SKM-1 (cell line): ENCODE measurements at regions not wholly inside any gene's neighbourhood (a gene's known extent, or its start where the extent isn't known, plus 50 kb on each side); places are given as distances from the start of the nearest gene placed in this dataset.

ENCODE experiments used
- DNase-seq: peaks from one replicate; lab custom pipeline; 2025; ENCODE audit not compliant: unreplicated experiment; lab: John Stamatoyannopoulos, UW

- DNase-seq = peak; percentile 32
Measured at GRCh38 chr5:165209101-165209727, 1703.8 kb downstream of the MAT2B start.

DNA sequence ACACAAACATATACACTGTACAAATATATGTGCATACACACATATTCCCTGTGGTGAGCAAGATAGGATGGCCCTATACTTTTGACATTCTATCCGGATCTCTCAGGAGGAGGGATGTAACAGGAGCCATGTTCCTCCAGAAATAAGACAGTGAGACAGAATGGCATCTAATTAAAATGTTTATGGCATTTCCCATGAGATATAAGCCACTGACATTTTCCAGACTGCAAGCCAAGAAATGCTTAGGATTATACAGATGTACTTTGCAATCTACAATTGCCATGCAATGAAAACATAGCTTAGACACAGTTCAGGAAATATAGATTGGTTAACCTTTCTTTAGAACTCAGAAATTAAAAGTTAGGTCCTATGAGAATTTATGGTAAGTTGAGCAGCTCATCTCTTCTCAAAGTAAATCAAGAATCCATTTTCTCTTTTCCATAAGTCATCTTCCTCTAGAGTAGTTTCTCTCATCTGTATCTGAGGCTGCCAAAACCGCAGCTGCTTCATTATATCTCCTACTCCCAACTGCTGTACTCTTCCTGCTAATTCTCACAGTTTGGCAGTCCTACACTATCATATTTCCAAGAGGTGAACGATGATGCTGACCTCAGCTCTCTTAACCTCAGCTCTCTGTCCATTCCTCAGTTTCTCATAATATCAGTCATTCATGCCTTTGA lies 1719.1 kb downstream of the MAT2B start:
- DNase-seq = no peak

GRCh38 chr5:165227515-165227914 lies 1722.1 kb downstream of the MAT2B start:
- no peak for DNase-seq

DNA sequence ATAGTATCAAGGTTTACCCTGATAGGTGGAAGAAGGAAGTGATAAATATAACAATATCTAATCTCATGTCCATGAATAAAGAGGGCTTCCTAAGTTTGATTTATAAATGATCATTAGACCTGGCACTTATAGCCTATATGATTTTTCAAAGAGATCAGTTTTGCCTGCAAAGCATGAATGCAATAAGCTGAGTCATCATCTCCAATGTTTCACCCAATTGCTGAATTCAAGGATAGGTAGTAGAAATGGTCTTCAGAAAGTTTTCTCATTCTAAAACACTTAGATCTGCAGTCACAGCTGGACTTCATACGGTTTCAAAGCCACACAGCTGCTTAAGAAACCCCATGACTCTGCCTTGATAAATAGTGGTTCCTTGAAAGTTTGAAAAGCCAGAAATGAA lies 1722.8 kb downstream of the MAT2B start:
- no peak for DNase-seq

DNA sequence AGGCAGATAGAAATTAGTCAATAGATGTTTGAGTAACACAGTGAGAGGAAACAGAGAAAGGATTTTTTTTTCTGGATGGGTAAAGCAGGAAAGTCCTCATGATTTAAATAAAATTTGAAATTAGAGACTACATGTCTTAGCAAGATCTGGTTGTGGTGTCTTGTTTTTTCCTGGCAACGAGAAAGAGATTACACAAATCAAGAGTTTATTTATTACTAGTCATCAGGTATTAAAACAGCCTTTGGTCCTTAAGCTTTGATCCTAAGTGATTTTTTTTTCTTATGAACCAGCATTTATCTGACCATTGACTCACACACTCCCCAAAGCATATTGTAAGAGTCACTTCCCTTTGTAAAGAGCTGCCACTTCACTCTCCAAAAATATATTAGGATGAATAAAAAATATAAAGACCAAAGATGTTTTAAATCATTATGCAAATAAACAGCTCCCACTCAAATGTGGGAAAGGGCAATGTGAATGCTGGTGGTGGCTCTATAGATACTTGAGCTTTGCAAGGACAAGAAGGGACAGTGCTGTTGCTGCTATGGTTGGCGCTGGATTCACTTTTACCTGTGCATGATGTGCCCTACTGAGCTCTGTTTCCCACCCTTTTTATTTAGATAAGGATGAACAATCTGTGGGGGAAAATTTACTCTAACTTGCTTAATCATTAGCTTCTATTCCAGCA lies 1726.5 kb downstream of the MAT2B start:
- no peak for DNase-seq

DNA sequence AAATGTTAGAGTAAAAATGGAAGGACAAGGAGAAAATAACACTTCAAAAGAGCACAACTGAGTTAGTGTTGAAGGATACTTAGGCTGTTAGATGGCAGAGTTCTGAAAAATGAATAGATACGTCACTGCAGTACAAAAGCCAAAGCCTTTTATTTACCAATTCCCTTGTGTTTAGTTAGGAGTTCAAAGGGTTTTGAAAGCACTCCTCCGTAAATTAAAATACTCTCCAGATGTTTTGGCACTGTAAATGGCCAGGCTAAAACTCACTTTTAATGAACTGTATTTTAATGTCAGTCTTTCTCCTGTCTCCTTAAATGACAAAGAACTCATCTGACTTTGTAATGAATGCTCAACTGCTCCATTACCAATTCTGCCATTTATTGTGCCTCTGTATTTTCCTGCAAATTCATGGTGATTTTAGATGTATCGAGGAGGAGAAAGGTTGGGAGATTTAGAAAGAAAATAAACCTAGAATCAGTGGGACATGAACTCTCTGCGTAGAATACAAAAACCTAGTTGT lies 1727.2 kb downstream of the MAT2B start:
- DNase-seq = no peak

DNA sequence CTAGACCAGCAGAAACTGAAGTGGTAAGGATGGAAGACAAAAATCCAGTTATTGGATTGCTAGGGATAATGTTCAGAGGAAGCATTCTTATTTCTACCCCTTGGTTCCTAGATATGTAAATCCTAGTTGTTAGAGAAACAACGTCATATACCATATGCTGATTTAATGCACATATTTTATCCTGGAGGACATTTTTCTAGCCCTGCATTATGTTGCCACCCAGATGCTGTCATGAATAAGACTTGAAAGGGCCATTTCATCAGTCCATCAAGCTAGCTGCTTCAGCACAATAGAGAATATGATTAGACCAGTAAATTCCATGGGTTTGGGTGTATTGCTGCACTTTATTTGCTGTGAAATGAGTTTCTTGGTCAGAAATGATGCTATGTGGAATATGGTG lies 1736.4 kb downstream of the MAT2B start:
- no peak for DNase-seq

DNA sequence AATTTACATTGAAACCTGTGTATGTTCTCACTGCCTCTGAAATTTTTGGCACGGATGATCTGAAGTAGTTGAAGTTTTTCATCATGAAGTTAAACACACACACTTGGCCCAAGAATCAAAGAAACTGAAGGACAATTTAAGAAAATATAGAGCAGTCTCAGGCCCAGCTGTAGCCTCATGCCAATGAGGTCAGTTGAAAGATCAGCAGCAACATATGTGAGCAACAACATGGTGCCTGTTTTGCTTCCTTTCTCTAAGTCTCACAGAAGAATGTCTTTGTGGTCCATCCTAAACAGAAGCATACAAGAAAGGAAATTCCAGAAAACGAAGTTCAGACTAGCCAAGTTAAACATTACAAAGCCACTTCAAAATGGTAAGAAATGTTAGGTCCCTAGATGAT lies 1737.2 kb downstream of the MAT2B start:
- no peak for DNase-seq

DNA sequence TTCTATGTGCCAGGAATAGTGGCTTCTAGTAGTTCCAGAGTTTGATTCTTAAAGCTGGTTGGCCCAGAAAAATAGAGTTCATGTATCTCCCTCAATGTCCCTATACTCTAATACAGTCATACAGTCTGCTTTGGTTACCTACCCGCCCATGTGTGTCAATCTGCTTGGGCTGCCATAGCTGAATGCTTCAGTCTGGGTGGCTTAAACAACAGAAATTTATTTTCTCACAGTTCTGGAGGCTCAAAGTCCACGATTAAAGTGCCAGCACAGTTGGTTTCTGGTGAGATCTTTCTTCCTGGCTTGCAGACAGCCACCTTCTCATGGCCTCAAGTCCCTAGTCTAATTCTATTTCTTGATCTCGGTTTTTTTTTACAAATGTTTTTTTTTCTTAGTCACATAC lies 1739.0 kb downstream of the MAT2B start:
- DNase-seq = no peak

- no peak for DNase-seq
Measured at GRCh38 chr5:165258197-165258771, 1752.9 kb downstream of the MAT2B start.

GRCh38 chr5:165260426-165260825 lies 1755.0 kb downstream of the MAT2B start:
- no peak for DNase-seq

DNA sequence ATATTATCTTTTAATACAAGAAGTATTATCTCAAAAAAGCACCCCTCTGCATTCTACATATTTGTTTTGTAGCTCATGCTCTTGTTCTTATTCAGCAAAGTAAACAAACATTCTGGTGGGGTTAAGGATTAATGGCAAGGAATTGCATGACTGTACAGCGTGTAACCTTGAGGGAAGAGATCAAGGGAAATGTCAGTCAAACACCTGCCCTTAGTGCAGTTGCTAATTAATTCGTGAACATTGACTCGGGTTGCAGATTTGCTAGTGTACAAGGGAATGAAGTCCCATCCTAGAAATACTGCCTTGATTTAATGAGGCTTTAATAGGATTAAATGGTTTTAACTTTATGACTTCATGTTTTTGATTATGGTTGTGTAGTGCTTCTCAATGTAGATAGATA lies 1758.1 kb downstream of the MAT2B start:
- DNase-seq = no peak

- DNase-seq = no peak
Measured at GRCh38 chr5:165266939-165267338, 1761.5 kb downstream of the MAT2B start.

- DNase-seq = no peak
Measured at GRCh38 chr5:165272436-165272835, 1767.0 kb downstream of the MAT2B start.

- DNase-seq = no peak
Measured at GRCh38 chr5:165277661-165278060, 1772.2 kb downstream of the MAT2B start.

DNA sequence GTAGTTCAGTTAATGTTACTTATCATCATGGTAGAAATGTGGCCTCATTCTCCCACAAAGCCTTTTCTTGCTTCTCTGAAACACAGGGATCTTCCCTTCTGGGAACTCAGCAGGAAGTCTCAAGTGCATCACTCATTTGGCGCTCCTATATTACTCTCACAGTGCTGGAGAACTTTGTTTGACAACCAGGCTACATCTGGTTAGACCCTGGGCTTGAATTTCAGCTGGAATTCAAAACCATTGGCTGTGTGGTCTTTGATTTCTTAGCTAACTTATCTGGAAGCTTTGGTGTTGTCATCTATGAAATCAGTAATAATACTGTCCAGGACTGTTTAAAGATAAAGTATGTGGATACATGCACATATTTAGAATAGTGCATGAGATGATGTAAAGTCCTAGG lies 1777.1 kb downstream of the MAT2B start:
- DNase-seq = no peak

GRCh38 chr5:165286692-165287091 lies 1781.3 kb downstream of the MAT2B start:
- no peak for DNase-seq

GRCh38 chr5:165290535-165290934 lies 1785.1 kb downstream of the MAT2B start:
- DNase-seq = no peak

- no peak for DNase-seq
Measured at GRCh38 chr5:165296401-165297130, 1791.1 kb downstream of the MAT2B start.

DNA sequence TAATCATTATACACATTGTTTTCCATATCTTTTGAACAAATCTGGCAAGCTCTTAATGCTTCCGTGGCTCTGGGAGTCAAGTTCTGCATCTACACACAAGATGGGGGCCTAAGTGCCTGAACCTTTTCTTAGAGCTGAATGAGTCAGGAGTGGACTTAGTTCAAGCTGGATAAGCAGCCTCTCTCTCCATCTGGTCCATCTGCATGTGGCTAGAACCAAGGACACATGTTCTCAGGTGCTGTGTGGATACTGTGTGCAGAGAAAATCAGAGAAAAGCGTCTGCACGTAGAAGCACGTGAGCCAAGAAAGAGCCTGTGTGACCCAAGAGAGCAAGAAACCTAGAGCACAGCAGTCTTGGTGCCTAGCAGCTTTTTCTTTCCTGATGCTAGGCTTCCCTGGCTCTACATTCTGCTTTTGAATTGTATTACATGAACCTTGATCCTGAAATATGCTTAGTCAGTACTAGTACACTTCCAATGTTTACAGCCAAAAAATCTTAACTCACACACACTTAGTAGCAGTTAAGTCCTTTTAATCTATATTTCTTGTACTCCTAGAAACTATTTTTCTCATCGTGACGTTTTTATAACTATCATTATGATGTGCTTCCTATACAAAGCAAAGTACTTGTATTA lies 1798.9 kb downstream of the MAT2B start:
- DNase-seq = no peak

DNA sequence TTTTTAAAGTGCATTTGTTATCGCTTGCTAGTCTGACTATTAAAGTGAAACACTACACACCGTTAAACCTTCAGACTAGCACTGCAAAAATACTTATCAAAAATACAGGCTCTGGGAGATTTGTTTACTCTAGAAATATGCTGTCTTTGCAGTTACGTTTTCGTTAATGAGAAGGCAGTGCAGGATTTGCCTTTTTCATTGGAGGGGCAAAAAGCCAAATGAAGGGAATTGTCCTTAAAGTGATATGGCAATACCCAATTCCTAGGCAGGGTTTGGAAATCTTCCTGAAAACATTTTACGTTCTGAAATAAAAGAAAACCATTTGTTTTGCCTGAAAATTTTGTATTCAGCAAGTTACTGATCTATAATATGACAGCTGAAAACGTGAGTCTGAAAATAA lies 1800.2 kb downstream of the MAT2B start:
- no peak for DNase-seq
